ENCODE measurements at regions not wholly inside any gene's neighbourhood (a gene's known extent, or its start where the extent isn't known, plus 50 kb on each side); places are given as distances from the start of the nearest gene placed in this dataset.

DNA sequence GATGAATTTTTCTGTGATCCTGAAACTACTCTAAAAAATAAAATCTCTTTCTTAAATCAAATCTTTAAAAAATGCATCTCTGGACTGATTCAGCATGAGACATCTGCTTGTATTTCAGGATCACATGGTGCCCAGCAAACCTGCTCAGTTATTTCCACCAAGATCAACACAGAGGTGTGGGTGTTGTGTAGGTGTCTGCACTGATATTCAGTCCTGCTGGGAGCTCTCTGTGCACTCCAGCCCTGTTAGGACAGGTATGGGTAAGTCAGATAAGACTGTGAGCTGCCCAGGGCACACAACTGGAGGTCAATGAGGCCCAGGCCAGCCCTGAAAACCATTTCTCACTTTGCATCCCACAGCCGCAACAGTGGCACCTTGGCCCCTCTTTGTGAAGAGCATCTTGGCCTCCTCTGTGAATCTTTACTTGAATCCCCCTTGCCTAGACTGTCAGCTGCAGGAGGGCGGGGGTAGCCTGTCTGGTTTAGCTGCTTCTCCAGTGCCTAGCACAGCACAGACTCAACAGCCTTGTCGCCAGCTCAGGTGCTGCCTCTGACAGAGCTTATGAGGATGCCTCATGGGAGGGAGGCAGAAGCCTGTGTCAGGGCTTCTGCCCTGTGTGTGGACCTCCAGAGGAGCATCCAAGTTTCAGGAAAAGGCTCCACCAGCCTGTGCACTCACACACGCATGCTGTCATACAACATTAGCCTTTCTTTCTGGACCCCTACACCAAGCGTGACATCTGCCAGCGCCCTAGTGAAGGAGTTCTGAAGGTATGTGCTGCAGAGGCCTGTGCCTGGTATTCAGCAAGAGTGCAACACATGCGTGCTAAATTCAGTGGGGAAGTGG lies 187.6 kb upstream of the CST7 start:
- DNase-seq (ENCODE audit: extremely low spot score, insufficient read length, low read depth) (no peak), FAIRE-seq (no peak)

DNA sequence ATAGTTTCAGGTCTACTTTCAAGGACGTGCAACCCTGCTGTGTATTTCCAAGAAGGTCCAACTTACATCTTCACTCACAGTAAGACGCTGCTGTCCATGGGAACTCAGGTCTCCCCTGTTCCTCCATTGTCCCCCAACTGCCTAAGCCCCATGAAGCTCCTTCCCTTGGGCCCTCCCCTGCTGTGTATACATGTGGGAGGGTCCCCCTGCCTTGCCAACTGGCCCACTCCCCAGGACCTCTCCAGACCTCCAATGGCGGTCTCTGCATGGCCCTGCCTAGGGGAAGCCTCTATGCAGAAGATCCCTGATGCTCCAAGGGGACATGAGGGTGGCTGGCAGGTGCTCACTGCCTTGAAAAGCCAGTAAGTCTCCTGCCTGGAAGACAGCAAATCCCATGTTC lies 186.7 kb upstream of the CST7 start:
- FAIRE-seq, result no peak
- no peak for DNase-seq (ENCODE audit: extremely low spot score, insufficient read length, low read depth)

DNA sequence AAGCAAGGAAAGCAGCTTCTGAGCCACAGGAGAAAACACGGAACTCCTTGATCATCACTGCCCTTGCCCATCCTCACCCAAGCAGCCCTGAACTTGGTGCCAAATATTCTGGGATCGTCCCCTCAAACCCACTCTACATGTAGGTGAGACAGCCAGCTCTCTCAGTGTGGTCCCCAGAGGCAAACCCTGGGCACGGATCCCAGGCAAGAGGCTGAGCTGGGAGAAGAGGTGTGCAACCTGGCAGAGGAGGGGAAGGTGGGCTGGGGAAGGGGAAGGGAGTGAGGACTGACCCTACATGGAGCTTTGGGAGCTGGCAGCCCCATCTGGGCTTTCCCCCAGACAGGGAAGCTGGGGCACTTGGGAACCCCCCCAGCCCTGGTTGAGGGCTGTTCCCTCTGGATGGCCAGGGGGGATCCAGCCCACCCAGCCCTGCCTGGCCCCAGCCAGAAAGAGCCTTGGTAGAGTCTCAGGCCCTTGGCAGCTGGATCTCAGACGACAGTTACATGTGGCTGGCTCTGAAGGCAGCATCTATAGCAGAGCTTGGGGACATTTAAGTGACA lies 186.2 kb upstream of the CST7 start:
- DNase-seq (ENCODE audit: extremely low spot score, insufficient read length, low read depth), result no peak
- FAIRE-seq, result no peak

DNA sequence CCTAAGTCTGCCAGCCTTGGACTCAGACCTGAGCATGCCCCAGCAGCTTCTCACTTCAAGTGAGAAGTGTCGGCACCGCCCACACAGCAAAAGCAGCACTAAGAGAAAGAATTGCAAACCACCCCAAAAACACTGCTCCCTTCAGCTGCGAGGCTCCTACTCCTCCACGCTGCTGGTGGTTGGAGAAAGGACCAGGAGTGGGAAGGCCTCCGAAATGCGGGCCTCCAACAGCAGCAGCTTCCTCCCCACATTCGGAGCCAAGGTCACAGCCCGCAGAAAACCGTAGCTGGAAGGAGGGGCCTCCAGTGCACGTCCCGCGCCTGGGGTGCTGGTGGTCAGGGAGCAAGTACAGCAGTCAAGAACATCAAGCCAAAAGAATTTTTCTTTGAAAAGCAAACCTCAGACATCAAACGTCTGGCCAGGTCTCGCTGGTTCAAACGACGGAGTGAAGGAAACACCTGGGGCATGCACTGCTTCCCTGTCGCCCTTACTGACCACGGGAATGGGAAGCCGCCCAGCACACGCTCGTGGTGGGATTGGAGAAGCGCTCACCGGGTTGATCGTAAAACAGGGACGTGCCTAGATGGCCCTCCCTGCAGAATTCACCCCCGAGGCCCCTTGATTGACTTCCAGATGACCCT lies 185.6 kb upstream of the CST7 start:
- FAIRE-seq (no peak), DNase-seq (ENCODE audit: extremely low spot score, insufficient read length, low read depth) (no peak)

DNA sequence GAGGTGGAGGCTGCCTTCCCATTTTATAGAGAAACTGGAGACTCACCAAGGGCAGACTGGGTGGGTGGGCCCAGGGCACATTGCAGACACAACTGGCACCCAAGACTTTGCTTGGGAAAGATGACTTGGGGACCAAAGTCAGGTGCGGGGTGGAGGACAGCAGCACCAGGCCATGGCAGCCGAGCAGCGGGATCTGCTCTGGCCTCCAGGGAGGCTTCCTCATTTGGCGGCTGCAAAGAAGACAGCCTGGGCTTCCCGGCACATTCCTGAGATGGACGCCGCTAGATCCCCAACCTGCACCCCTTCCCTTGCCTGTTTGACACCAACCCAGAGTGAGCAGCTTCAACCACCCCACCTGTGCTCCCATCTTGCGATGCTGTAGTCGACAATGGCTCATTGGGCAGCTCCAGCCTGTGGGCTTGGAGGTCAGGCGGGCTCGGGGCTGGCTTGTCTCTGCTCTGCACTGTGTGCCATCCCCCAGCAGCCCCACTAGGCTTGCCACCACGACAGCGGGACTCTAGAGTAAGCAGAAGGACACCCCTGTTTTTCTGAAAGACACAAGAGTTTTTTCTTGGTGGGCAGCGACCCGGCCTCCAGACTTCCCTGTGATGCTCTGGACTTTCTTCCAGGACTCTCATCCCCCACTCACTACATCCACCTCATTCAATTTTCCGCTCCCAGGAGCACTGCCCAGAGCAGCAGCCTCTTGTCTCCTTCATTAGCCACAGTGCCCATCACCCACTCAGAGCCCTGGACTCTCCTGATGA lies 184.9 kb upstream of the CST7 start:
- DNase-seq (ENCODE audit: extremely low spot score, insufficient read length, low read depth), result no peak
- FAIRE-seq, result no peak

DNA sequence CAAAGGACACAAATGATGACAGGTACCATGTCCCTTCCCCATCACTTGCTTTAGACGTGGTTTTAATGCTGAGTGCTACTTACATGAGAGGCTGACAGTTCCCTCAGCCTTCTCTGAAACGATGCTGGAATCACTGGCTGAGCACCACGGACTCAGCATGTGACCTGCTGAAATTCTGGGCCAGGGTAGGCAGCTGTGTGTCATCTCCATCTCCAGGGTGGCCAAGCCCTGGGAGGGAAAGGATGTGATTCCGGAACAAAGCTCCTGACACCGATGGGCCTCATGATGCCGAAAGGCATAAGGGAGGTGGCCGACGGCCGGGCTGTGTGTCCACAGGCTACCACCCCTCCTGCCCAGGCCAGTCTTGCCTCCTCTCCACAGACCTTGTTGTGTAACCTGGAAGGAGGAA lies 184.3 kb upstream of the CST7 start:
- DNase-seq (ENCODE audit: extremely low spot score, insufficient read length, low read depth), result no peak
- FAIRE-seq, result no peak

DNA sequence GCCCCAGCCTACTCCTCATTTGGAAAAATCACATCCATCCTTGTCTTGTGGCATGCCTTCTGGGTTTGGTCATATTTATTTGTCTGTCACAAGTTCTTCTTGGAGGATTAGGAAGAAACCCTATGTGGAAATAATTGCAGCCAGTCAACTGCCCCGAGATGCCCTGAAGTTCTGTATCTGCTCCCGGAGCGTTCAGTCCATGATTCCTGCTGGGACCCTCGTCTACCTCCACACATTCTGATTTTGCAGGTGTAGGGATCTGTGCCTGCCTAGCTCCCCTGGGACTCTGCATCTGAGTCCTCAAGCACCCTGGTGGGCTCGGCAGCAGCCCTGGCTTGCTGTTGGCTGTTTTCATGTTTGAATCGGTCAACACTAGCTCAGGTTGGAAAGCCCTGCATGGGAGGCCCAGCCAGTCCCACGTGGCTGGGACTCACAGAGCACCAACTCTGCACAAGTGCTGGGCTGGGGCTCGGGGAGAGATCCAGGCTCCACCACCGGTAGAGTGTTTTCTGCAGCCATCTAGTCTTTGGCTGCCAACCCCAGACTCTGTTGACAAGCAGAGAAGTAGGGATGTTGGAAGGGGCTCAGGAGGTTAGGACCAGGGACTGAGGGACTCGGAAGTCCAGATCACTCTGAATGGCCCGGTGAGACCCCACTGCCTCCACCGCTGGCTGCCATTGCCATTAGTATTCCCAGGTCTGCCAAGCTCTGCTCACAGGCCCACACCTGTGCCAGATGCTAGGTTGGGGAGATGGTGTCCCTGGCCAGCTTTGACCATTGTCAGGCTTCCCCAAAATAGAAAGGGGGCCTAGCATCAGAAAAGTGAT lies 183.5 kb upstream of the CST7 start:
- DNase-seq (ENCODE audit: extremely low spot score, insufficient read length, low read depth) (no peak), FAIRE-seq (no peak)

DNA sequence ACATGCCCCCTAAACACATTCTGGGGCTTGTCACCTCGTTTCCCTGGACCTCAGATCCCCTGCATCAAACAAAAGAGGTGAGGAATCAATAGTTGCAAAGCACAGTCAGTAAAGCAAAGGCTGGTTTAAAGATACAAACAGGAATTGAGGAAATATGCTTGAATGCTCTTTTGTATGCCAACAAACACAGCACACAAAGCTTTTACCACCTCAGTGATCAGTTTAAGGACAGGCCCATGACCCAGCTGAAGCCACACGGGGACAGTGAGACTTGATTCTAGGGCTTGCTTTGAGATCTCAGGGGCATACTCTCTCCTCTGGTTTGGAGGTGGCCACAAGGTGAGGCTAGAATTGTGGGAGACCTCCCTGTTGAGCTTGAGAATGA lies 182.9 kb upstream of the CST7 start:
- DNase-seq (ENCODE audit: extremely low spot score, insufficient read length, low read depth) (no peak), FAIRE-seq (no peak)

DNA sequence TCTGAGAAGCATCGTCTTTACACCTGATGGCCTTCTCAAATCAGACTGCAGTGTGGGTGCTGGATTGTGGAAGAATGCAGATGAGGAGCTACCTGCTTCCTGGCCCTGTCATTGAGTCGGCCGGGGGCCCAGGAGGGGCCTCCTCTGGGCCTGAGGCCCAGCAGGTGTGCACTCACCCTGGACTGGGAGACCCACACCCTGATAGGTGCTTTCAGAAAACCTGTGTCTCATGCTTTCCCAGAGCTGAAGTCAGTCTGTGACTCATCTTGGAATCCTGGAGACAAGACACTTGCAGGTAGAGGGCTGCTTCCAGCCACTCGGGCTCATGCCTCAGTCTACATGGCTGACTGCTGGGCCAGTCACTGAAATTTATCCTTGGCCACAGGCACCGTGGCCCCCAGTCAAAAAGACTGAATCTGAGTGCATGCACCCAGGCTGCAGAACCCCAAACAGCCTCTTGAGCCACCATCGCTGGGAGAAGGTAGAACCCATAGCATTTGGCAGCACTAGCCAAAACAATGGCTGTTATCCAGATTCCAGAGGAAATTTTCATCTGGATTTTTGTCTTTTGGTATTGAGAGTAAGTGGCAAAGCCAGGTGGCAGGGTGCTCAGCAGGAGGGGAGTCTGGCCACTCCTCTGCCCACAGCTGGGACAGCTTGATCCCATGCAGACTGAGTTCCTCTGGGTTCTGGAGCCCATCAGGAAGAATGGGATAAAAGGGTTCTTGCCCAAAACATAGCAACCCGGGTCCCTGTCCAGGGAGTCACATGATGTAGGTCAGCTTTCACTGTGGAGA lies 182.0 kb upstream of the CST7 start:
- FAIRE-seq (no peak), DNase-seq (ENCODE audit: extremely low spot score, insufficient read length, low read depth) (no peak)

DNA sequence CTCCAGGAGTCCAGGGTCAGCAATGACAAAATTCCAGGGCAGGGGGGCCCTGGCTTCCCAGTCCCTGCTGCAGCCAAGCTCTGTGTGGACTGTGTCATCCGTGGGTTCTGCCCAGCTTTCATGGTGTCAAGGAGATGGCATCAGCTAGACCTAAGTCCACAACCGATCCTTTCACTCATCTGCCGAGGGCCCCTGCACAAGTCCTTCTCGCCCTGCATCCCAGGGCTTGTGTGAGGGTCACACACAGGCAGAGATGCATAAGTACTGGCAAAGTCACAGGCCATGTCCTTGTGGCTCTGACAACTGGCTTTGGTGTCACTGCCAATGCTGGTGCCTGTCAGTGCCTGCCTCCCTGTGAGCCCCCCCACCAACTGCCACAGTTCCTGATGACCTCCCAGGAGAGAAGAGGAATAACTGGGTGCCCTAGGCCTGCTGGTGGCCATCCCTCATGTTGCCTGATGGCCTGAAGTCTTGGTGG lies 181.4 kb upstream of the CST7 start:
- no peak for FAIRE-seq
- no peak for DNase-seq (ENCODE audit: extremely low spot score, insufficient read length, low read depth)

DNA sequence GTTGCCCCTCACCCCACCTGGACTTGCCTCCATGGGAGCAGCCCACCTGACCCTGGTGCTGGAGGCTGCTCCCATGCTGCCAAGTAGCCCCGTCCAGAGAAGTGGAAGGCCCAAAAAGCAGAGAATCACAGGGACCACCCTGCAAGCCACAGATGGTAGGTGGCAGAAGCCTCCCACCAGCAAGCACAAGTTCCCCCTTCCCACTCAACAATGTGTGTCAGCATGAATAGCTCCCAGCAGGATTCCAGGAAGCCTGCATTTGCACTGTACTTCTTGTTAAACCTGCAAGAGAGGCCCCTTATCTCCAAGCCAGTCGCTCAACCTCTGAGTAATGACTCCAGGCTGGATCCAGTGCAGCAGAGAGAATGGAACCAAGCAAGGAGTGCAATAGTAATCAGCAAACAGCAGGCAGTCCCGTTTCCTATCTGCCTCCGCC lies 180.8 kb upstream of the CST7 start:
- FAIRE-seq (no peak), DNase-seq (ENCODE audit: extremely low spot score, insufficient read length, low read depth) (no peak)

DNA sequence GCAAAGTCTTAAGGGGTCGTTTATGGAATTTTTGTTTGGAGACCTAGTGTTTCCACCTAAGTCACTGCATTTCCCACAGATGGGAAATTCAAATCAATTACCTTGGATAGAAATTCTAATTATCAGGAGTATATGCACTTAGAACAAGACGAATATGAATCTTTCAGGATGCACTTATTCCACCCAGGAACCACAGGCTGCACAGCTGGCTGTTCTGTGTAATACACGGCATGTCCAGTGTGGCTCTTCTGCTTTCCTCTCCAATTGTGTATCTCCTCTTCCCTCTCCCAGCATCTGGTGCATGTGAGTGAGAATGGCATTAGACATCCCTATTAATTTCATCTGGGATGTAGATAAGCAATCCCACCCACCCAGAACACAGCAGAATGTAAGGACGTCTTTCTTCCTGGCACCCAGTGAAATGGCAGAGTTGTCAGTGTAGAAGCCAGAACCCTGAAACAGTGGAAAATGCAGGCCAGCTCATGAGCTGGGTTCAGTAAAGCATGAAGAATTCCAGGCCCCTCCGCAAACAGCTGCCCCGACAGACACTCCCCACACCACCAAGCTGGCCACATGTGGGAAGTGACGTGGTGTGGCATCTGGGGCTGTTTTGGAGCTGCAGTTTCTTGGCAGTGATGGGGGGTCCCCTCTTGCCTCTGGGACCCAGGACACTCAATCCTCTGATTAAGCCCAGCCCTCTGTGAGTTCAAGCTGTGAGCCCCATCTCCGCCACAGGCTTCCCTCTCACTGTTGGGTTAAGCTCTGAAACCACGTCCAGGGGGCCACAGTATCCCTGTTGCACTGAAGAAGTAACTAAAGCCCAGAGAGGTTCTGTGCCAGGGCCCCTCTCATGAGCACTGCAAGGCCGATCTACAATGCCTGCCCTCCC lies 180.1 kb upstream of the CST7 start:
- FAIRE-seq (no peak), DNase-seq (ENCODE audit: extremely low spot score, insufficient read length, low read depth) (no peak)

DNA sequence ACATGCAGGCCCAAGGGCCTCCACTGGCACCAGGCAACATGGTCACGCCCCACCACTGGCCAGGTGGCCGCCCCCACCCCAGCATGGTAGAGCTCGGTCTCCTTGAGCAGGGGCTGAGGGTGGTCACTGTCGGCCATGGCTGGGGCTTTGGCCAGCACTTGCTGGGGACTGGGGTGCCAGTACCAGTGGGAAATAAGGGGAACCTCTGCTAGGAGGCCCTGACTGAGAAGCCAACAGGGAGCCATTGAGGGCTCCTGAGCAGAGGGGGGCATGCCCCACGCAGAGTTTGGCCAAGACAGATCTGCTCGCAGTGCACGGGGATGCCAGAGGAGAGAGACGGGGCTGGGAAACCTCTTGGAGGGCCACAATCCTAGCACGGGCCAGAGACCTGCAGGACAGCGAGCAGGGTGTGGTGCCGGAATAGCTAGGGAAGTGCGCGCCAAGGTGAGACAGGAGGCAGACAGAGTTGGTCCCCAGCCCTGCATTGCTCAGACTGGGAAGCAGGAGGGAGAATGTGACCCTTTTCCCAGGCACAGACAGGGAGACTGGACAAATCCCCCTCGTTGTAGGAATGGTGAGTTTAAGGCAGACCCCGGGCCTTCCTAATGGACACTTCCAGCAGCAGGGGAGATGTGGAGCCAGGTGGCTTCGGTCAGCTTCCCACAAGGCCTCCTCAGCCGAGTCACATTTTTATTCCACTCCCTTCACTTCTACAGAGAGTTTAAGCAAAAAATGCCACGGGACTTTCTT lies 179.0 kb upstream of the CST7 start:
- DNase-seq (ENCODE audit: extremely low spot score, insufficient read length, low read depth) (no peak), FAIRE-seq (no peak)

DNA sequence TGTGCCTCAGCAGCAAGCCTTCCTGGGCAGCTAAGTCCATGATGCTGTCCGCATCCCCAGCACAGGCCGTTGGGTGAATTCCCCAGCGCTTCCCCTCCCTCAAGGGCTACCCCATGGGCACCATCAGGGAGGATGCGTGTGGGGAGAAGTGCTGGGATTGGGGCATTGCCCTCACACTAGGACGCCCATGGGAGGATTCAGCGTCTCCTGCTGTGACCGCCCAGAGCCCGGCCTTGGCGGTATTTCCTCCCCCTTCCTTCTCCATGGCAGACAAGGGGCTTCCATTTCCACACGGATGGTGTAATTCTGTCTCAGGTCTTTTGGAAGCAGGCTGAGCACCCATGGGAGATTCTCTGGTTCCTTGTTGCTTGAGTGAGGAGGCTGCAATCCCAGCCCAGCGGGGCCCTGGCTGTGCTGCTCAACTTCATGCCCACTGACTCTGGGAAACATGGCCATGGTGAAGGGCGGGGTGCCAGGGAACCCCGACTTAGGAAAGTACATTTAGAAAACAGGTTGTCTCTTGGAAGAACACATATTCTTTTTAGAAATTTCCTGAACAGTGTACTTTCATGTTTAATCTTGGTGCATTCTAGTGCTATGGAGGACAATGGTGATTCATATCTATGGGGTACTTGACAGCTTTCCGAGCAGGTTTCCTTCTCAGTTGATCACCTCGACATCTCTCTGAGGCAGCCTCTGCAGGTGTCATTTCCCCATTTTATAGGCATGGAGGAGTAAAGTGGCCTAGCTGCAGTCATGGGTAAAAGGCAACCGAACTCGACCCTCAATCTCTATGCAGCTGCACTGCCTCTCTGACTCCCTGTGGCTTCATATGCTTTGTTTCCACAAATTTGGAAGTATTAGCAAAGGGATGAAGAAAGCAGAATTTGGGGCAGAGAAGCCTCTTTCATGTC lies 178.2 kb upstream of the CST7 start:
- no peak for FAIRE-seq
- DNase-seq (ENCODE audit: extremely low spot score, insufficient read length, low read depth), result no peak

DNA sequence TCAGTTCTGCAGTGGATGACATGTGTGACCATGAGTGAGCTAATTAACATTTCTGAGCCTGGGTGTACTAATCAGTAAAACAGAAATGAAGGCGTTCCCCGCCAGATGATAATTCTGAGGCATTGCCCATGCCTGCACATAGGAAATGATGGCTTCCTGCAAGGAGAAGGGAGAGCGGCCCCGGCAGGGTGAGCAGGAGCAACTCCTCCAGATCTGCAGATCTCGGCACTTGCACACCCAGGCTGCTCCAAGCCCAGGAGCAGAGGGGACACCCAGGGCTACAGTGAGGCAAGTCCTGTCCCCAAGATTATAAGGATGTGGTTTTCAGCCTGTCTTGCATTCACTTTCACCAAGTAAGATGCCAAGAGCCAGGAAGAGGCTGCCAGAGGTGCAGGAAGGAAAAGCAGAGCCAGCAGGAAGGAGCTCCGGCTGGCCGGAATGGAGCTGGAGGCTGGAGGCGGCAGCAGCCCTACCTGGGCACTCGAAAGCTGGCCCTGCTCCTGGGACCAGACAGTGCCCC lies 177.5 kb upstream of the CST7 start:
- DNase-seq (ENCODE audit: extremely low spot score, insufficient read length, low read depth), result no peak
- no peak for FAIRE-seq

DNA sequence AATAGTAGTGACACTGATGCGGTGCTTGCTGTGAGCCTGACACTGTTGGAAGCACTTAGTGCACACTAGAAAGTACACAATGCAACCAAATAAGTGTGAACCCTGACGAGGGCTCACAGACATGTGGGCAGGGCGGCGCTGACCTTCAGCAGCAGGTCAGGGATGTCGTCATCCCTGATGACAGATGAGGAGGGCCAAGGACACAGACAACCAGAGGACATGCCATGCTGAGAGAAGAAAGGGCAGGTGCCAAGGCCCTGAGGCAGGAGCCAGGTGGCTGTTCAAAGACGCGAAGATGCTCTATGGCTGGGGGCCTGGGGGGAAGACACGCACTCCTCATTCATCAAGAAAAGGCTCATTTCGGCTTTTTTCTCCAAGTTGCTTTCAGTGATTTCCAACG lies 176.4 kb upstream of the CST7 start:
- FAIRE-seq, result no peak
- no peak for DNase-seq (ENCODE audit: extremely low spot score, insufficient read length, low read depth)
